WTC11 (cell line): ENCODE measurements at regions not wholly inside any gene's neighbourhood (a gene's known extent, or its start where the extent isn't known, plus 50 kb on each side); places are given as distances from the start of the nearest gene placed in this dataset.

Experiments used
- CREB1 ChIP-seq: sonication (generic); formaldehyde crosslinking; IDR thresholded peaks from 2 replicates; pipeline ENCODE4 v1.8.0; 2023; ENCODE audit warnings: mild to moderate bottlenecking, missing genetic modification reagents
- JUN ChIP-seq: sonication (generic); formaldehyde crosslinking; IDR thresholded peaks from 2 replicates; pipeline ENCODE4 v1.8.0; 2023; ENCODE audit warnings: mild to moderate bottlenecking, missing genetic modification reagents
- NR1H2 ChIP-seq: sonication (generic); formaldehyde crosslinking; IDR thresholded peaks from 2 replicates; pipeline ENCODE4 v1.9.0; 2021; ENCODE audit warnings: mild to moderate bottlenecking, moderate library complexity, missing genetic modification reagents
- ZNF232 ChIP-seq: sonication (generic); formaldehyde crosslinking; IDR thresholded peaks from 2 replicates; pipeline ENCODE4 v1.8.0; 2022; ENCODE audit warnings: mild to moderate bottlenecking, missing genetic modification reagents
- TF ChIP-seq, protein P1 (sequence below): sonication (generic); formaldehyde crosslinking; IDR thresholded peaks from 2 replicates; pipeline ENCODE4 v1.8.1; 2022; ENCODE audit warnings: mild to moderate bottlenecking, missing genetic modification reagents, moderate library complexity, borderline replicate concordance
- TF ChIP-seq, protein P2 (sequence below): fragments of 200-600 bp; IDR thresholded peaks from 2 replicates; pipeline ENCODE4 v1.8.0; 2022; ENCODE audit warnings: antibody characterized with exemption
- TF ChIP-seq, protein P3 (sequence below): sonication (generic); formaldehyde crosslinking; conservative IDR thresholded peaks from 2 replicates; pipeline ENCODE4 v1.8.1; 2022; ENCODE audit warnings: mild to moderate bottlenecking, missing genetic modification reagents
- TF ChIP-seq, protein P4 (sequence below): sonication (generic); formaldehyde crosslinking; IDR thresholded peaks from 2 replicates; pipeline ENCODE4 v1.8.0; 2022; ENCODE audit warnings: missing genetic modification reagents
- TF ChIP-seq, protein P5 (sequence below): sonication (generic); formaldehyde crosslinking; IDR thresholded peaks from 2 replicates; pipeline ENCODE4 v1.8.0; 2022; ENCODE audit warnings: mild to moderate bottlenecking, missing genetic modification reagents

DNA sequence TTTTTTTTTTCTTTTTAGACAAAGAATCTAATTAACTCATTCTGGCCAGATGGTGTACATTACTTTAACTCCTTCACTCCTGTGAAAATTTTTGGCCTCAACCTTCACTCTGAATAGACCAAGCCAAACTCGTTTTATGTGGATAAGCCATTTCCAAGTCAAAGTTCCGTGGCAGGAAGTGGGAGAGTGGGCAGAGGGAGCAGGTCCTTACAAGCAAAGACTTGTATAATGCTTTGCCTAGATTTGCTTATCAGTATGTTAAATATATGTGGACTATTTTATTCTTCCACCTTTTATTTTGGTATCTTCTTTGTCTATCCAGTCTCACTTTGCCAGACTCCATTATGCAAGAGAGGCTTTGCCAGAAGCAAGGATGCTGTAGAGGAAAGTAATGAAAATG is 178.1 kb upstream of the TNP1 start:
- TF ChIP-seq, protein P1, sequence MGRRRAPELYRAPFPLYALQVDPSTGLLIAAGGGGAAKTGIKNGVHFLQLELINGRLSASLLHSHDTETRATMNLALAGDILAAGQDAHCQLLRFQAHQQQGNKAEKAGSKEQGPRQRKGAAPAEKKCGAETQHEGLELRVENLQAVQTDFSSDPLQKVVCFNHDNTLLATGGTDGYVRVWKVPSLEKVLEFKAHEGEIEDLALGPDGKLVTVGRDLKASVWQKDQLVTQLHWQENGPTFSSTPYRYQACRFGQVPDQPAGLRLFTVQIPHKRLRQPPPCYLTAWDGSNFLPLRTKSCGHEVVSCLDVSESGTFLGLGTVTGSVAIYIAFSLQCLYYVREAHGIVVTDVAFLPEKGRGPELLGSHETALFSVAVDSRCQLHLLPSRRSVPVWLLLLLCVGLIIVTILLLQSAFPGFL (CRISPR knock-in tag) = no peak
- TF ChIP-seq NR1H2 (CRISPR knock-in tag) (no peak), CREB1 (CRISPR knock-in tag) (no peak), ZNF232 (CRISPR knock-in tag) (no peak), JUN (CRISPR knock-in tag) (no peak)
- TF ChIP-seq, protein P2, sequence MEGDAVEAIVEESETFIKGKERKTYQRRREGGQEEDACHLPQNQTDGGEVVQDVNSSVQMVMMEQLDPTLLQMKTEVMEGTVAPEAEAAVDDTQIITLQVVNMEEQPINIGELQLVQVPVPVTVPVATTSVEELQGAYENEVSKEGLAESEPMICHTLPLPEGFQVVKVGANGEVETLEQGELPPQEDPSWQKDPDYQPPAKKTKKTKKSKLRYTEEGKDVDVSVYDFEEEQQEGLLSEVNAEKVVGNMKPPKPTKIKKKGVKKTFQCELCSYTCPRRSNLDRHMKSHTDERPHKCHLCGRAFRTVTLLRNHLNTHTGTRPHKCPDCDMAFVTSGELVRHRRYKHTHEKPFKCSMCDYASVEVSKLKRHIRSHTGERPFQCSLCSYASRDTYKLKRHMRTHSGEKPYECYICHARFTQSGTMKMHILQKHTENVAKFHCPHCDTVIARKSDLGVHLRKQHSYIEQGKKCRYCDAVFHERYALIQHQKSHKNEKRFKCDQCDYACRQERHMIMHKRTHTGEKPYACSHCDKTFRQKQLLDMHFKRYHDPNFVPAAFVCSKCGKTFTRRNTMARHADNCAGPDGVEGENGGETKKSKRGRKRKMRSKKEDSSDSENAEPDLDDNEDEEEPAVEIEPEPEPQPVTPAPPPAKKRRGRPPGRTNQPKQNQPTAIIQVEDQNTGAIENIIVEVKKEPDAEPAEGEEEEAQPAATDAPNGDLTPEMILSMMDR = no peak
- TF ChIP-seq, protein P3, sequence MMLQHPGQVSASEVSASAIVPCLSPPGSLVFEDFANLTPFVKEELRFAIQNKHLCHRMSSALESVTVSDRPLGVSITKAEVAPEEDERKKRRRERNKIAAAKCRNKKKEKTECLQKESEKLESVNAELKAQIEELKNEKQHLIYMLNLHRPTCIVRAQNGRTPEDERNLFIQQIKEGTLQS (CRISPR knock-in tag) = no peak
- TF ChIP-seq, protein P4, sequence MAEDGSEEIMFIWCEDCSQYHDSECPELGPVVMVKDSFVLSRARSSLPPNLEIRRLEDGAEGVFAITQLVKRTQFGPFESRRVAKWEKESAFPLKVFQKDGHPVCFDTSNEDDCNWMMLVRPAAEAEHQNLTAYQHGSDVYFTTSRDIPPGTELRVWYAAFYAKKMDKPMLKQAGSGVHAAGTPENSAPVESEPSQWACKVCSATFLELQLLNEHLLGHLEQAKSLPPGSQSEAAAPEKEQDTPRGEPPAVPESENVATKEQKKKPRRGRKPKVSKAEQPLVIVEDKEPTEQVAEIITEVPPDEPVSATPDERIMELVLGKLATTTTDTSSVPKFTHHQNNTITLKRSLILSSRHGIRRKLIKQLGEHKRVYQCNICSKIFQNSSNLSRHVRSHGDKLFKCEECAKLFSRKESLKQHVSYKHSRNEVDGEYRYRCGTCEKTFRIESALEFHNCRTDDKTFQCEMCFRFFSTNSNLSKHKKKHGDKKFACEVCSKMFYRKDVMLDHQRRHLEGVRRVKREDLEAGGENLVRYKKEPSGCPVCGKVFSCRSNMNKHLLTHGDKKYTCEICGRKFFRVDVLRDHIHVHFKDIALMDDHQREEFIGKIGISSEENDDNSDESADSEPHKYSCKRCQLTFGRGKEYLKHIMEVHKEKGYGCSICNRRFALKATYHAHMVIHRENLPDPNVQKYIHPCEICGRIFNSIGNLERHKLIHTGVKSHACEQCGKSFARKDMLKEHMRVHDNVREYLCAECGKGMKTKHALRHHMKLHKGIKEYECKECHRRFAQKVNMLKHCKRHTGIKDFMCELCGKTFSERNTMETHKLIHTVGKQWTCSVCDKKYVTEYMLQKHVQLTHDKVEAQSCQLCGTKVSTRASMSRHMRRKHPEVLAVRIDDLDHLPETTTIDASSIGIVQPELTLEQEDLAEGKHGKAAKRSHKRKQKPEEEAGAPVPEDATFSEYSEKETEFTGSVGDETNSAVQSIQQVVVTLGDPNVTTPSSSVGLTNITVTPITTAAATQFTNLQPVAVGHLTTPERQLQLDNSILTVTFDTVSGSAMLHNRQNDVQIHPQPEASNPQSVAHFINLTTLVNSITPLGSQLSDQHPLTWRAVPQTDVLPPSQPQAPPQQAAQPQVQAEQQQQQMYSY = no peak
- TF ChIP-seq, protein P5, sequence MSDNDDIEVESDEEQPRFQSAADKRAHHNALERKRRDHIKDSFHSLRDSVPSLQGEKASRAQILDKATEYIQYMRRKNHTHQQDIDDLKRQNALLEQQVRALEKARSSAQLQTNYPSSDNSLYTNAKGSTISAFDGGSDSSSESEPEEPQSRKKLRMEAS (CRISPR knock-in tag) = no peak
